ENCODE measurements at regions not wholly inside any gene's neighbourhood (a gene's known extent, or its start where the extent isn't known, plus 50 kb on each side); places are given as distances from the start of the nearest gene placed in this dataset.
"Not testable (repeated sequence)": the region's sequence is repeated elsewhere in the genome, so short reads cannot be mapped to it uniquely, and the experiment has no call there.

- not testable (repeated sequence) for TF ChIP-seq CTCF (IDR thresholded peaks at IDR 0.05; ENCODE audit: borderline replicate concordance, extremely low read depth, low read length, poor library complexity, severe bottlenecking); EZH2 (IDR thresholded peaks at IDR 0.05; ENCODE audit: borderline replicate concordance, low read depth, low read length, severe bottlenecking)
Measured at GRCh38 chr7:113263215-113263742, 144.9 kb upstream of the SMIM30 start.

All from DND-41 (cell line).